ENCODE measurements at regions not wholly inside any gene's neighbourhood (a gene's known extent, or its start where the extent isn't known, plus 50 kb on each side); places are given as distances from the start of the nearest gene placed in this dataset.

- in situ Hi-C loops (cut with MboI; ENCODE audit: low sequenced_read_pairs) = no loop called here
Measured at GRCh38 chr13:33462109-33462508, 176.6 kb upstream of the STARD13 start.

DNA sequence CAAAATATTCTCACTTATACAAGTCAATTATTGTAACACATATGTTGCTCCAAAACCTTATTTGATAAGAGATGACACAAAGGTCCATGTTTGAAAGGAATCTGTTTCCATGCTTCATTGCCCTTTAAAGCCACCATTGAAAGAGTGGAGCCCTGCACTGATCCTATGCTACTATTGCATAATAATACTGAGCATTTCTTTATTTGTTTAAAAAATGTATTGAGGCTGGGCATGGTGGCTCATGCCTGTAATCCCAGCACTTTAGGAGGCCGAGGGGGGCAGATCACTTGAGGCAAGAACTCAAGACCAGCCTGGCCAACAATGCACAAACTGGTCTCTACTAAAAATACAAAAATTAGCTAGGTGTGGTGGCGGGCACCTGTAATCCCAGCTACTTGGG, 178.8 kb upstream of the STARD13 start:
- in situ Hi-C loops (cut with MboI; ENCODE audit: low sequenced_read_pairs) = no loop called here

DNA sequence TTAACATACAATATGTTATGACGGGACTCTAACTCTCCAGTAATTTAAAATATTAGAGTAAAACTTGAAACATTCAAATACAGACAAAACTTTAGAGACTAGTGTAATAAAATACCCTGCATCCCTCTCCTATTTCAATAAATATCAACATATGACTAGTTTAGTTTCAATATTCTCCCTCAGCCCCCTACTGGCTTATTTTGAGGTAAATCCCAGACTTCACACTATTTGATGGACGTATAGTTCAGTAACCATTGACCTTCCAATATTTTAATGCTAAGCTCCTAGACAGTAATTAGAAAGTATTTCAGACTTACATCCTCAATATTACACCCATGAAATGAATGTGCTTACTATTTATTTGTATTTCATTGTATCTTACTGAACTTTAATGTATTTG, 180.7 kb upstream of the STARD13 start:
- in situ Hi-C loops (cut with MboI; ENCODE audit: low sequenced_read_pairs) = no loop called here

DNA sequence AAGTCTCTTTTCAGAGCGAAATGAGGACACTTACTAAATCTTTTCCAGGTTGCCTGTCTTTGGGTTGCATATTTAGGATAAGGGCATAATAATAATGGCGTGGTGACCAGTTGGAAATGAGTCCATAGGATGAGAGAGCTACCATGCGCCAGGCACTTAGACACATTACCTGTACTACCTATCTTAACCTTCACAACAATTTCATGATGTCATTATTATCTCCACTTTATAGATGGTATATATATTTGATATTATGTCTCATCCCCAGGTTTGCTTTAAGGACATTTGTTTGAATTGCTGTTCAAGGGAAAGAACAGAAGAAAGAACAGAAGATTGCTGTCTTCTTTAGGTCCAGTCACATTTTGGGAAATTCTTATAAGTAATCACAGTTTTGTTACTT, 182.0 kb upstream of the STARD13 start:
- in situ Hi-C loops (cut with MboI; ENCODE audit: low sequenced_read_pairs) = no loop called here

DNA sequence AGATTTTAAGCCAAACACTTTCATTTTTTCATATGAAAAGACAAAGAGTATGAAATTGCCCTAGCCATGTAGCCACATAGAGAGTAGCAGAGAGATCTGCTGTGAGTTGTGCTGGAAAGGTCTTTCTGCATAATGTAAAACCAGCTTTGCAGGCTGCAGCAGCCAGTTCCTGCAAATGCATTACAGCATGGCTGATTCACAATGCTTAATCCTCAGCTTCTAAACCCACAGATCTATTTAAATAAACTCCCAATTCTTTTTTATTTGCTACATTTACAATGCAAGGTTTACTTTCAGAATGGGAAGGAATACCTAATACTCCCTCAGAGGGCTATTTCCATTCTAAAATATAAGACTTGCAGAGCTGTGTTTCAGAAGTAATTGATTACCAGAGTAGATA, 185.6 kb upstream of the STARD13 start:
- in situ Hi-C loops (cut with MboI; ENCODE audit: low sequenced_read_pairs) = no loop called here

DNA sequence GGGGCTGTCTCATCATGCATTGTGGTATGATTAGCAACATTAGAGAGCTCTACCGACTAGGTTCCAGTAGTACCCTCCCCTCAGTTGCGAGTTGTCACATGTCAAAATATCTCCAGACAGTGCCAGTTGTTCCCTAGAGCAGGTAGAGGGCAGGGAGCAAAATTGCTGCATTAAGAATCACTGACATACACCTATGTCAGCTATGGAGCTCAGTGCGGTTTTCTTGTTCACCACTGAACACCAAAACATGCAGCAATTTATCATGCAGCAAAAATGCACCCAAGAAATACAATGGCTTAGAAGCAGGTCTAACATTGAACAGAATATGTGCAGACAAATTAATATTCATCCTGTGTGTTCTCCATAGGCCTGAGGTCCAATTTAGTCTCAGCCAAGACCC, 186.9 kb upstream of the STARD13 start:
- in situ Hi-C loops (cut with MboI; ENCODE audit: low sequenced_read_pairs) = no loop called here

GRCh38 chr13:33479105-33479504, 193.6 kb upstream of the STARD13 start:
- in situ Hi-C loops (cut with MboI; ENCODE audit: low sequenced_read_pairs) = no loop called here

DNA sequence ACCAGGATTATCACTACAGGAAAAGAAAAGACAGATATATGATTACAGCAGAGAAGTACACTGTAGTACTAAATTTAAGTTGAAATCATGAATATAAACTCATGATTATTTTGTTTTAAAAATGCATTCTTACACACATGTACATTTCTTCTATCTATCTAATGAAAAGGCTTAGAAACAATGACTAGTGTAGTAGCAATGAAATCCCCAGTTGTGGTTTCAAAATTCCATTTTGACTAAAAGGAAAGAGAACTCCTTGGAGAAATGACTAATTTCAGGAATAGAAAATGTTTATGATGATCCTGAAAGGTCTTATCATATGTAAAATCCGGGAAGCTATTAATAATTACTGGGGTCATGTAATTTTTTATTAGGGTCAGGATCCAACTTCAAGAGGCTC, 195.0 kb upstream of the STARD13 start:
- in situ Hi-C loops (cut with MboI; ENCODE audit: low sequenced_read_pairs) = no loop called here

DNA sequence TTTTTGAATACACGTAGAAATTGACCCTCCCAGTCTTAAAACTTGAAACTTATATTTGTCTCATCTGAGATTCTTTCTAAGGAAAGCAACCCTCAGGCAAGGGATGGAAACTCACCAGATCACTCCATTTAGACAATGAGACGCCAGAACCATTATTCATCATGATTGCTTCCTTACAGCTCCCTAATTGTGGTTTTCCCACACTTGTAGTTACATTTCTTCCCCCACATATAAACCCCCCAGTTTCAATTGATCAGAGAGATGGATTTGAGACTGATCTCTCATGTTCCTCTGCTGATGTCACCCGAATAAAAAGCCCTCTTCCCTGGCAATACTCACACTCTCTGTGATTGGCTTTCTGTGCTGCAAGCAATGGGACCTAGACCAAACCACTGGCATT, 197.9 kb upstream of the STARD13 start:
- in situ Hi-C loops (cut with MboI; ENCODE audit: low sequenced_read_pairs) = no loop called here

DNA sequence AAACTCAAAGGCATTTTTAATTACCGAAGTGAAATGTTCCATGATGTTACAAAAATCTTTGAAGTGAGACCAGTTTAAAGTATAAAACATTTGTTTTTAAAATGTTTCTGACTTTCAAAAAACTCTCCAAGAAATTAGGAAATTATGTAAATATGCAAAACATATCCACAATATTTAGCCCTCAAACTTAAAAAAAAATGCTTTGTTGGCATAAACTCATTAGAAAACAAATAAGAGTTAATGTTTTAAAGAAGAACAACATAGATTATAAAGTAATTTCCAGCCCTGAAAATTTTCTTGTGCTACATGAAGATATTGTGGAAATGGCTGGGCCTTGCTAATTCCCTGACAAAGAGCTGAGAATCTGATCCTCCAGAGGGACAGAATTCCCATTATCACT, 199.7 kb upstream of the STARD13 start:
- in situ Hi-C loops (cut with MboI; ENCODE audit: low sequenced_read_pairs) = no loop called here

DNA sequence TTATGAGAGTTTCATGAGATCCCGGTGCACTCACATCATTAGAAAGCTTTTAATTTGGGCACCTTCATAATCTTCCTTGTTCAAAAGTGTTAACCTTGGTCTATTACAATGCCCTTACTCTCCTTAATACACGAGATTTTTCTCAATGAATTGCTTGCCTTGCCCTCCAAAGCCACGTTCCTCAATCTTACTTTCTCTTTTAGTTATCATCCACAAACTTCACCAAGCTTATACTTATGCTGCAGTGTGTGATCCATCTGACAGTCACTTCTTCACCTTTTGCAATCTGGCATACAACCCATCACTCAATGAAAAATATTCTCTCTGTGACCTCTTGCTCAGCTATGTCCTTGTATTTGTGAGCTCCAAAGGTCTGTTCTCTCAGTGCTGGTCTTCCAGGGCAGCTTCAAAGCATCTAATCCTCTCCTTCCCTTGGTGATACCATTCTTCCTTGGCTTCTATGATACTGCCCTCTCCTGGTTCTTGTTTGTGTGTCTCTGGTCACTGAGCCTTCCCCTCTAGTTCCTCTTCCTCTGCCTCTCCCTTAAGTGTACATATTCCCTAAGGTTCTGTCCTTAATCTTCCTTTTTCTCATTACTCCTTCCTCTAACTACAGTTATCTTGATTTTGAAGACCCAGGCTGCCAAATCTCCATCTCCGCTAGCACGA, 202.2 kb upstream of the STARD13 start:
- in situ Hi-C loops (cut with MboI; ENCODE audit: low sequenced_read_pairs) = no loop called here

DNA sequence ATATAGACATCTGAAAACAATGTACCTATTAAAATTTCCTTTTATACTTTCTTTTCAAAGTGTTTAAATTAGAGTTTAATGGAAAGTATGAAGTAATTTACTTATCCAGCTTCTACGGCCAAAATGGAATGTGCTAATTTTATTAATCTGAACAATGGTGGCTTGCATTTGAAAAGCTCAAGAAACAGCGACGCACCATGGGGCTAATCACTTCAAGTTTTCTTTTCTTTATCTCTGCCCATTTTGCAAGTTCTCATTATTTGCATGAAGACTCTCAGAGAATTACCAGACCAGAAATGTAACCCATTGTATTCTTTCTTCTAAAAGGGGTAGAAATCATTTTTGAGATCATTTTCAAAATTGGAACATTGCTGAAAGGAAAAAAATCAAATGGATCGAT, 204.0 kb upstream of the STARD13 start:
- in situ Hi-C loops (cut with MboI; ENCODE audit: low sequenced_read_pairs) = no loop called here

GRCh38 chr13:33490461-33491327, 205.1 kb upstream of the STARD13 start:
- in situ Hi-C loops (cut with MboI; ENCODE audit: low sequenced_read_pairs) = no loop called here

GRCh38 chr13:33493672-33494365, 208.3 kb upstream of the STARD13 start:
- in situ Hi-C loops (cut with MboI; ENCODE audit: low sequenced_read_pairs) = no loop called here

GRCh38 chr13:33494596-33495204, 209.1 kb upstream of the STARD13 start:
- in situ Hi-C loops (cut with MboI; ENCODE audit: low sequenced_read_pairs) = no loop called here

DNA sequence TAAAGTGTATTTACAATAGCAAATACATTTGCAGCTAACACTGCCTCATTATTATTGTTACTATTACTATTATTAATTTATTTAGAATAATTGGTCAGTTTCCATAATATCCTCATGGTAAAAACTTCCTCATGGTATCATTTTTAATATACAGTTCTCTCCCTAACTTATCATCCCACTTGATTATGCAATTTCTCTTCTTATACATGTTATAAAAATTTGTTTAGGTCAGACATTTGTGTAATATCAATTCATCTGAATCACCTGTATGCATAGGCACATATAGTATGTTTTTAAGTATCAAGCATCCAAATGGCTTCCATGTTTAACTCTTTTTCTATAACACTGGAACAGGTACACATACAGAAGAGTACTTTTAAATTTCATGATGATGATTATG, 210.8 kb upstream of the STARD13 start:
- in situ Hi-C loops (cut with MboI; ENCODE audit: low sequenced_read_pairs) = no loop called here

DNA sequence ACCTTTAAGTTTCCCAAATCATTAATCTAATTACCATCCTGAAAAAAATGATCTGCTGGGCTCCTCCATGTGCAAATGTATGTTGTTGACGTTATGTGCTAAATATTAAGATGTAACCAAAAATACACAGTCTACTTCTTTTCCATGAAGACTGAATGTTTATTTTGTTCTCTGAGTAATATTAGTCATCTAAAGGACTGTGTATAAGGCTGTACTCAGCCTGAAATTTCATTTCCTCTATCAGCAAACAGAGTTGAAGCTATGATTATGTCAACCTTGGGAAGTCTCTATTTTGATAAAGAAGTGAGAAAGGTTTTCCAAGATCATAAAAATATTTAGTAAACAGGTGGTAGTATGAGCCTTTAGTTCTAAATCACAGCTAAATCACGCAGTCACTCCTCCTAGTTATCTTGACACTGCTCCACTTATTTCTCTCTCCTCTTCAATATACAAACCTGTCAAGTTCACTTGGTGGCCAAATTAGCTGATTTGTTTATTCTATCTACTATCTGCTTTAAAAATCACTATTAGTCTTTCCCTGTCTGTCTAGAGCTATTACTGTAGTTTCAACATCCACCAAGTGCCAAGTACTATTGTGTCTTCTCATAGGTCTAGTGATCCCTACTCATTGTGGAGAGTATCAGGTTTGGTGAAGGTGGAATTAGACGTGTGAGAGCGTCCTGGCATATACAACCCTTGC, 211.7 kb upstream of the STARD13 start:
- in situ Hi-C loops (cut with MboI; ENCODE audit: low sequenced_read_pairs) = no loop called here

GRCh38 chr13:33508060-33508459, 222.5 kb upstream of the STARD13 start:
- in situ Hi-C loops (cut with MboI; ENCODE audit: low sequenced_read_pairs) = no loop called here

DNA sequence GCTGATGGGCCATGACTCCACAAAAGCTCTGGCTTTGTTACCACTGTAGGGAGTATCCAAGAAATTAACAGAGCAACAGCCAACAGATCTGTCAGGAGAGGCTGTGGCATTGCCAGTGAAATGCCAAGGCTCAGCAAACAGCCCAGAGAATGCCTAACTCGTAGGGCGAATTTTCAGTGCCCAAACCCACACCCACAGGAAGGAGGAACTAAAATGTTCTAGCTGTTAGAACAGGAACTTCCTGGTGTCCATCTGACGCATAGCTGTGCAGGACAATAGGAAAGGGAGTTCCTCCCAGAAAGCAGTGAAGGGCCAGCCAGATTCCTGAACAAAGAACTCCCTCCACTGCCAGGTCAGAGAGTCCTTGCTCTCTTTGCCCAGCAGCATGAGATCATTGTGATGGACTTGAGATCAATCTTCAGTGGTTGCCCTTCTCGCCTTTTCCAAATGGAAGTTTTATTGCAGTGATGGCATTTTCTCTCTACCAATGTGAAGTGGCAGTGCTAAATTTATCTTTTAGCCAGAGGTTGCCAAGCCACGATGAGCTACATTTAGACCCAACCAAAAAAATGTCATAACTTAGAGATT, 224.2 kb upstream of the STARD13 start:
- in situ Hi-C loops (cut with MboI; ENCODE audit: low sequenced_read_pairs) = no loop called here

DNA sequence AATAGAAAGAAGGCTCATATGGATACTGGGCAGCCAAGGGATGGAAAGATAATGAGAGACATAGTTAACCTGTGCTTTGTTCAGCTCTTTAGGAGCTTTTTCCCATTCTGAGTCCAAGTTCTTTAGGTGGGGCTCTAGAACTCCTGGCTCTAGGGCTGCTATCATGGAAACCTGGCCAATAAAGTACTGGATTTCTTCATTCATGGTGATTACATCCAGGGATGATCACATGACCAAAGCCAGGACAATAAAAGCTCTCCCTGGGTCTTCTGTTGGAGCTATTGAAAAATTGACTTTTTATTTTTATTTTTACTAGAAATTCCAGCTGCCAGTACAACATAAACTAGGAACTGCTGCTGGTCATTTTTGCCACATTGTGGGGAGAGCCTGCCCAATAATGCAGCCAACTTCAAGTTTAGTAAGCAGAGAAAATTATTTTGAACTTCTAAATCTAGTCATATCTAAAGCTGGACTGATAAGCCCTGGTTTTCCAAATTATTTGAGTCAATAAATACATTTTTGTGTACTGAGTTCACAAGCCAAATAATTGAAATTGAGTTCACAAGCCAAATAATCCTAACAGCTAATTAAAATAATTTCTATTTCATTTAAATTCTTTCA, 224.9 kb upstream of the STARD13 start:
- in situ Hi-C loops (cut with MboI; ENCODE audit: low sequenced_read_pairs) = no loop called here
